Kidney epithelial cell (primary cell): ENCODE measurements at regions not wholly inside any gene's neighbourhood (a gene's known extent, or its start where the extent isn't known, plus 50 kb on each side); places are given as distances from the start of the nearest gene placed in this dataset.

Experiments
- DNase-seq: peaks from one replicate; pipeline ENCODE4 v3.0.0-alpha.2; 2010; ENCODE audit warnings: low read depth
- H3K27me3 ChIP-seq: 2 replicates; pipeline ENCODE4 v1.6.0; 2011; ENCODE audit warnings: low read length; ENCODE audit not compliant: control insufficient read depth, insufficient read depth
- H3K36me3 ChIP-seq: 2 replicates; pipeline ENCODE4 v1.5.1; 2011; ENCODE audit warnings: low read length; ENCODE audit not compliant: control insufficient read depth, insufficient read depth
- H3K4me3 ChIP-seq: 2 replicates; pipeline ENCODE4 v1.5.1; 2011; ENCODE audit warnings: low read depth, mild to moderate bottlenecking, control low read depth, low read length
- TF ChIP-seq, protein P1 (sequence below): IDR thresholded peaks from 2 replicates; pipeline ENCODE4 v1.5.1; 2011; ENCODE audit warnings: mild to moderate bottlenecking, moderate library complexity, low read length, control low read depth, inconsistent platforms; ENCODE audit not compliant: insufficient read depth, poor library complexity, severe bottlenecking

DNA sequence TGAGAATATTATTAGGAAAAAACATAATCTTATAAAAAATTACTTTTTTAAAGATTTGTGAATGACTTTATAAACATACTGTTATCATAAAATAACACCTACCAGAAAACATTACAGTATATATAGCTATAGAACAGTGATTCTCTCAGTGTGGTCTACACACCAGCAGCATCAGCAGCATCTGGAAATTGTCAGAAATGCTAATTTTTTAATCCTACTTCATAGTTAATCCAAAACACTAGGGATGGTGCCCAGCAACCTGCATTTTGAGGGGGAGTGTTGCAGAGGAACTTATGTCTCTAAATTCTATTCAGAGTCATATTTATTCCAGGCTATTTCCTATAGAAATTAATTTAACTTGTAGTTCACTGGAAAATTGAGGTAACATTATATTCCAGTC is 1107.8 kb downstream of the IGSF11 start:
- Histone ChIP-seq H3K36me3 (no peaks in the 10 kb centered on the region), H3K27me3 (no peaks in the 10 kb centered on the region), H3K4me3 (no peak overlapping the region)
- TF ChIP-seq, protein P1, sequence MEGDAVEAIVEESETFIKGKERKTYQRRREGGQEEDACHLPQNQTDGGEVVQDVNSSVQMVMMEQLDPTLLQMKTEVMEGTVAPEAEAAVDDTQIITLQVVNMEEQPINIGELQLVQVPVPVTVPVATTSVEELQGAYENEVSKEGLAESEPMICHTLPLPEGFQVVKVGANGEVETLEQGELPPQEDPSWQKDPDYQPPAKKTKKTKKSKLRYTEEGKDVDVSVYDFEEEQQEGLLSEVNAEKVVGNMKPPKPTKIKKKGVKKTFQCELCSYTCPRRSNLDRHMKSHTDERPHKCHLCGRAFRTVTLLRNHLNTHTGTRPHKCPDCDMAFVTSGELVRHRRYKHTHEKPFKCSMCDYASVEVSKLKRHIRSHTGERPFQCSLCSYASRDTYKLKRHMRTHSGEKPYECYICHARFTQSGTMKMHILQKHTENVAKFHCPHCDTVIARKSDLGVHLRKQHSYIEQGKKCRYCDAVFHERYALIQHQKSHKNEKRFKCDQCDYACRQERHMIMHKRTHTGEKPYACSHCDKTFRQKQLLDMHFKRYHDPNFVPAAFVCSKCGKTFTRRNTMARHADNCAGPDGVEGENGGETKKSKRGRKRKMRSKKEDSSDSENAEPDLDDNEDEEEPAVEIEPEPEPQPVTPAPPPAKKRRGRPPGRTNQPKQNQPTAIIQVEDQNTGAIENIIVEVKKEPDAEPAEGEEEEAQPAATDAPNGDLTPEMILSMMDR: no peak
- DNase-seq: no peak

DNA sequence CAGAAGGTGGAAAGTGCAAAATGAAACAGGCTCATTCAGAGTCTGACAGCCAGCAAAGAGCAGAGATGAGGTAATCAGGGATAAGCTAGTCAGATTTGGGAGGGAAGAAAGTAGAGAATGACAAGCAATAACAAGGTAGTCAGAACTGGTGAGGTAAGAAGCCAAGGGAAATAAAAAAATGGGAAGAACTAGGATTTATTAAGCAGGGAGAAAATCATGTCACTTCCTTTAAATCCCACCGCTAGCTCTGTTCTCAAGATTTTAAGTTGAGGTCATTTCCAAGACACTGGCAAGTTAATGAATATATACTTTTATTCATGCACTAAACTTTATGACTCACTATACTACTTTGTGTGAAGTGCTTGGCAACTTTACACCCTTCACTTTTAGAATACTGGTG is 1106.8 kb downstream of the IGSF11 start:
- Histone ChIP-seq H3K36me3 (no peaks in the 10 kb centered on the region), H3K4me3 (no peak overlapping the region), H3K27me3 (no peaks in the 10 kb centered on the region)
- TF ChIP-seq, protein P1: no peak
- peak; percentile 12 for DNase-seq

DNA sequence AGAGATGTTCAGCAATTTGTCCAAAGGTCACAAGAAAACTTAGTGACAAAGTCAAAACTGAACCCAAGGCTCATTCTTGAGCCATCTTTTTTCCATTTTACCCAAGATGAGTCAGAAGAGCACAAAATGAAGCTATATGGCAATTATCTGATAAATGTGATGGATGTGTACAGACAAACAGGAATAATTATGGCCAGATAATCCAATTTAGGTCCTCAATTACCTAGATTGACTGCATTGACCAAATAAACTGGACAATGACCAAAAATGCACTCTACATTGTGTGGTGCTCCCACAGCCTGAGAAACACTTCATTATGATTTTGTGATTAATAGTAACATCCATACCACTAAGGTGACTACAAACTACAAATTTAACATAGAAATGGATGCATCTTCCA is 1105.8 kb downstream of the IGSF11 start:
- DNase-seq: no peak
- H3K27me3 ChIP-seq: no peaks in the 10 kb centered on the region
- H3K36me3 ChIP-seq: no peaks in the 10 kb centered on the region
- TF ChIP-seq, protein P1: no peak
- no peak overlapping the region for H3K4me3 ChIP-seq

DNA sequence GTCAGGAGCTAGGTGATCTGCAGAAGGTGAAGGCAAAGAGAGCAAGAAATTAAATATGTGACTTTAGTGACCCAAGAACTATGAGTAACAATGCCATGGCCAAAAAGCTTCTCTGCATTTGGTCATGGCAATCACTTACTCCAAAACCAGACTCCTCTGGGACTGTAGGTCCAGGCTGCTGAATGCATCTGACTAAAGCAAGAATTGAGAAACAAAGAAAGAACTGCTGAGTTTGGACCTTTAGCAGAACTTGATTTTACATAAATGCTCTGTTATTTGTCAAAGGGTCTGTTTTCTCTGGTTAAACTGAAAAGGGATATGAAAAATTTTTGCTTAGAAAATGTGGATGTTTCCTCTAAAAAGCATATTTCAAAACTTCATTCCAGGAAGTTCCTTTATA is 1102.2 kb downstream of the IGSF11 start:
- Histone ChIP-seq H3K4me3 (no peak overlapping the region), H3K27me3 (no peaks in the 10 kb centered on the region), H3K36me3 (no peaks in the 10 kb centered on the region)
- no peak for DNase-seq
- TF ChIP-seq, protein P1: no peak

DNA sequence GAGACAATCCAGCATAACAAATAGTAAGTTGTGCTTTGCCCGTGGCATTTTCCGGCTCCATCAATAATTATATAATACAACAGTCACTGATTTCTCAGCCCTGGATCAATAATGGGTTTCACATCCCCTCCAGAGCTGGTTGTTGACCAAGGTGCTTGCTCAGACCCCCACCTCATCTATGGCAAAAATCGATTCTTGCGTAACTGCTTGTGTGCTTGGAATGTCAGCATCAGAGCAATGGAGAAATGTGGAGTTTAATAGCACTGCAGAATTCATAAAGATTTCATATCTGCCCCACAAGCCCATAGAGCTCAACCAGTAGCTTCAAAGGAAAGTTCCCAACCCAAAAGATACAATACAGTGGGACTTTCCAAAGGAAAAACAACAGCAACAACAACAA is 1098.5 kb downstream of the IGSF11 start:
- TF ChIP-seq, protein P1: no peak
- DNase-seq: no peak
- no peaks in the 10 kb centered on the region for H3K36me3 ChIP-seq
- no peaks in the 10 kb centered on the region for H3K27me3 ChIP-seq
- no peak overlapping the region for H3K4me3 ChIP-seq

DNA sequence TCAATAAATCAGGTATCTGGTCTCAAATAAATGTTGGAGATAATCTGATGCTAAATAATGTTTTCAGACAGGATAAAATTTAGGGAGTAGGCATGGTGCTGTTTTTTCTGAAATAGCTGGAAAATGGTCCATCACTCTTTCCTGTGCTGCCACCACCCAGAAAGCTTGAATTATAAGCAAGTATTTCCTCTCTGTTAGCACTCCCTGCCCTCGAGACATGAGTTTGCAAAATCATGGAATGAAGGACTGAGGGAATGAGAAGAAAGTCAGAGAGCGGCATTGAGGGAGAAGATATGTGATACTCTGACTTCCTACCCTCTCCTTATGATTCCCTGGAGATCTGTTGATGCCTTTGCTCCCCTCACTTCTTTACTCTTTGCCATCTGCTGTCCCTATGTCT is 1095.7 kb downstream of the IGSF11 start:
- no peaks in the 10 kb centered on the region for H3K36me3 ChIP-seq
- TF ChIP-seq, protein P1: no peak

More for the DNA sequence above, 1095.7 kb downstream of the IGSF11 start:
- DNase-seq: no peak
- H3K4me3 ChIP-seq: no peak overlapping the region
- H3K27me3 ChIP-seq: no peaks in the 10 kb centered on the region
